HG03064 (cell line): ENCODE measurements at regions not wholly inside any gene's neighbourhood (a gene's known extent, or its start where the extent isn't known, plus 50 kb on each side); places are given as distances from the start of the nearest gene placed in this dataset.

Experiments
- ATAC-seq: cut with Tn5 transposase; IDR thresholded peaks from one replicate; pipeline ENCODE4 v1.9.1; 2021; ENCODE audit warnings: low read depth; ENCODE audit not compliant: unreplicated experiment

DNA sequence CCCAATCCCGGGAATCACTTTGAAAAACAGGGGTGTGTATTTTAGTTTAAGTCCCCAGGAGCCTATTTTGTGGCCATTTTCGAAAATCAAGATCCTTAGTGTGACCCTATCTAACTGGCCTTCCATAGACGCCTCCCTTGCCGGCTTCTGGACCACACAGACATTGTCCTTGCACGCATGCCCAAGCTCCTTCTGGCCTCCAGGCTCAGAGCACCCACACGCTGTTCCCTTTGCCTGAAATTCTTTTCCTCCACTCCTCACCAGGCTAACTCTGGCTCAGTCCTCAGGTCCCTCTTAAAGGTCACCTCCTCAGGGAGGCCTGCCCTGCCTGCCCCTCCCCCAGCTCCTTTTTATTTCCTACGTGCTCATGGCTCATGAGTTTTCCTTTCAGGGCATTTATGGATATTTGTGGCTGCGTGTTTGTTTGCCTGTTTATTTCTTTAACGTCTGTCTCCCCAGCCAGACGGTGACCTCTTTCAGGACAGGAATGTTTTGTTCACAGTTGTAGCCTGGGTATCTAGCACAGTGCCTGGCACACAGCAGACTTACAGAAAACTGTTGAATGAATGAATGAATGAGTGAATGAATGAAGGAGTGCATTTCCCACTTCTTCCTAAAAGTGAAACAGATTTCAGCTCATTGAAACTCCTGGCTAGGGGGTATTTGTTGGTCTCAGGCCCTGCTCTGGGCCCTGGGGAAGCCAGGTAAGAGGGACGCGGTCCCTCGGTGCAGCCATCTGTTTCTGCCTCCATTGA is 79.1 kb upstream of the IER5L start:
- ATAC-seq: no peak

DNA sequence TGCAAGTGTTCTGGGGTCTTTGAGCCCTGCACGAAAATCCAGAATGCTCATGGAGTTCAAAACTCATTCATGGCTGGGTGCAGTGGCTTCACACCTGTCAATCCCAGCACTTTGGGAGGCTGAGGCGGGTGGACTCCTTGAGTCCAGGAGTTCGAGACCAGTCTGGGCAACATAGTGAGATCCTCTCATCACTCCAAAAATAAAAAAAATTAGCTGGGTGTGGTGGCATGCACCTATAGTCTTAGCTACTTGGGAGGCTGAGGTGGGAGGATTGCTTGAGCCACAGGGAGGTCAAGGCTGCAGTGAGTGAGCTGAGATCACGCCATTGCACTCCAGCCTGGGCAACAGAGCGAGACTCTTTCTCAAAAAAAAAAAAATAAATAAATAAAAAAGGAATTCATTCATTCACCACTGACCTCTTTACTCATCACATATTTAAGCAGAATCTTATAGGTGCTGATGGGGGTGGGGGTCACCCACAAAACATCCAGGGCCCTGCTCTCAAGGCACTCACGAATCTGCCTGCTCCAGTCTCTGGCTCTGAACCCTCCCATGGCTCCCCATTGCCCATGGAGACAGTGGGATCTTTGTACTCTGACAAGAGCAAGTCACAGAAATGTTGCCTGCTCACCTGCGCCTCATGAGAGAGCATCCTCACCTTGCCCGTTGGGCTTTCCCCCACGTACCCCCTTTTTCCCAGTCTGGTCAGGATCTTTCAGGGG is 76.7 kb upstream of the IER5L start:
- ATAC-seq: no peak

DNA sequence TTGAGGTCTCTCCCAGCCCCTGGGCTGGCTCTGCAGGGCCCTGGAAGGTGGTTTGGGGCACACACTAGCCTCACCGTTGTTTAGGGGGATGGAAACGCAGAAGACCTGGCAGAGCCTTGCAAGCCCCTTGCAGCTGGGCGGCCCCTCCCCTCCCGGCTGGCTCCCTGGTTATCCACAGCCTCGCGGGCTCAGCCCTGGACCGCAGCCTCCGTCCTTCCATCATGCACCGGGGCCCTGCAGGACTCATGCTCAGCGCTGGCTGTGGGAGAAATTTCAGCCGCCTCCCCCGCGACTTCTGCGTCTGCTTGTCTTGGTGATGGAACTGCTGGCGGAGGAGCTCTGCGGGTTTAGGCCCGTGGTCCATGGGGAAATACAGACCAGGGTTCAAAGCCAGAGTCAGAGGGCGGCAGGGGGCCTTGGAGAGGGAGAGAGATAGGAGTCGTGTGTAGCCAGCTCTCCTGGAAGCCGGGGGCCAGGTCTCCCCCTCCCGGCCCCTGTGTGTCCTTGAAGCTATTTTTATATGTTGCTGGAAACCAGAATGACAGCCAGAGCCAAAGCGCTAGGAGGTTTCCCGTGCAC is 75.8 kb upstream of the IER5L start:
- no peak for ATAC-seq

DNA sequence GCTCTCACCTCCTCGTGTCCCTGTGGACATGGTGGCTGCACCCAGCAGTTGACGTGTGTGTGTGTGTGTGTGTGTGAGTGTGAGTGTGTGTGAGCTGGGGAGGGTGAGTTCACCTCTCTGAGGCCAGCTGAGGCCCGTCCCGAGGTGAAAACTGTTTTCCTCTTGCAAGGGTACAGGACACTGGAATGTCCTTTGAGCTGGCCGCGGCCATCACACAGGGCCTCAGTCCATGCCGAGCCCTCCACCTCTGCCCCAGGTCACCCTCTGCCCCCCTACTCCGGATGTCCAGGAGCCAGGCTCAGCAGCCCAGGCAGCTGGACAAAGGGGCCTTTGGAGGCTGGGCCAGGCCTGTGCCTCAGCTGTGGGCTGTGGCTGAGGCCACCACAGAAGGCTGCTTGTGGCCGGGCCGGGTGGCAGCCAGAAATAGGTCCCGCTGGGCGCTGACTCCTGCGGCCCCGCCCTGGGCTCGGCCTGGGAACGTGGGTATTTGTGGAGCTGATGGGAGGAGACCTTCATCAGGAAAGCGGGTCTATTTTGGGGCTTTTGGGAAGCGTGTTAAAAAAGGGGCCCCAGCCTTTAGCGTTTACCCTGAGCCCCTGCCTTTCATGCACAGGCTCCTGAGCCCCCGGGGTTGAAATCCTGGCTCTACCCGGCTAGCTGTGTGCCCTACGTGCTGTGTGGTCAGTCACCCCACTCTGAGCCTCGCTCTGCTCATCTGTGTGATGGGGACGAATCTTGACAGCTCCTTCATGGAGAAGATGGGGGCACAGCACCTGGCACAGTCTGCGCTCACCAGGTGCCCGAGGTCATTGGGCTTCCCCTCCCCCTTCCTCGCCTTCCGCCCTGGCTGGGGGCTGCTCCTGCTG is 75.1 kb upstream of the IER5L start:
- ATAC-seq: no peak

DNA sequence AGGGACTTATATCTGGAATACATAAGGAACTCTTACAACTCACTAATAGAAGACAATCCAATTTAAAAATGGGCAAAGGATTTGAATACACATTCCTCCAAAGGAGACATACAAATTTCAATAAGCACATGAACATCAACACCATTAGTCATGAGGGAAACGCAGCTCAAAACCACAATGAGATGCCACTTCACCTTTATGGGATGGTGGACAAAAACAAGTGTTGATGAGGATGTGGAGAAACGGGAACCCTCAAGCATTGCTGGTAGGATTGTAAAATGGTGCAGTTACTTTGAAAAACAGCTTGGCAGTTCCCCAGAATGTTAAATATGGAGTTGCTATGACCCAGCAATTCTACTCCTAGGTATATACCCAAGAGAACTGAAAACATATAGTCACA is 72.7 kb upstream of the IER5L start:
- no peak for ATAC-seq

DNA sequence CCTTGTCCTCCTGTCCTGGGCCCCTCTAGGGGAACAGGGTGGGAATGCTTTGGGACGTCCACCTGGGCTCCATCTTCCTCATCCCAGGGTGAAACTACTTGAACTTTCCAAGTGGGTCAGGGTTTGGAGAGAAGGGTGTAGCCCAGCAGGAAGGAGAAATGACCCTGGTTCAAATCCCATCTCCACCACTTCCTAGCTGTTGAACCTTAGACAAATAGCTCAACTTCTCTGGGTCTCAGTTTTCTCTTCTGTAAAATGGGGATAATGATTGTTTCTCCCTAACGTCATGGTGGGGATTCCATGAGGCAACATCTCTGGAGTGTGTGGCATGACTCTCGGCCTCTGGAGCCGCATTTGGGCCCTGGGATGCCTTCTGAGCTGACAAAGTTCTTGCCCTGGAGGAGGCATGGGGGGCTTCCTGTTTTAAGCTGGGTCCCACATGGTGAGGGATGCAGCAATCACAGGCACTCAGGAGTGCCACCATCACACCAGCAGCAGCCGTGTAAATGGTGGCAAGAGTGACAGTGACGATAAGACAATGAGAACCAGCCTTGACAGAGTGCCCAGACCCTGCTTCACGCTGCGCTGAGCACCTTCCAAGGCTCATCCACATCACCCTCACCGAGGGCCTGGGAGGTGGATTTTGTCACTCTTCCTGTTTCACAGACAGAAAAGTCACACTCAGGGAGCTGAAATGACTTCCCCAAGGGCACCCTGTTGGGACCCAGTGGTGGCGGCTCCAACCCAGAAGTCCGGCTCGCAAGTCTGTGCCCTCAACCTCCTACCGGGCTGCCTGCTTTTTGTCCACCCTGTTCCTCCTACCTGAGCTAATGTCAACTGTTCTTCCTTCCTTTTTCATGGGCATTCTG is 69.5 kb upstream of the IER5L start:
- ATAC-seq: no peak

DNA sequence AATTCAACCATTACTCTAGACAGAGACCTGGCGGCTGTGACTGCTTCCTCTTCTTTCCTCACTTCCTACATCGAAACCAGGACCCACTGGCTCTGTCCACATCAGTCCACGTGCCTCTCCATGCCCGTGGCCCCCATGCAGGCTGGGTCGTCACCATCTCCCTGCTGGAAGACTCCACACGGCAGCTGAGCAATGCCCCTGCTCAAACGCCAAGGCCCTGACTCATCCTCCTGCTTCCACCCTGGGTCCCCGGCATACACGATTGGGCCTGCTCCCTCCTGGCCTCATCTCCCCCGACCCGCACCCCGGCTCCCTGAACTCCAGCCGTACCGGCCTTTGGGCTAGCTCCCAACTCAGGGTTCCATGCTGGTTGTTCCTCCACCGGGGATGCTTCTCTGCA is 67.2 kb upstream of the IER5L start:
- ATAC-seq: no peak

DNA sequence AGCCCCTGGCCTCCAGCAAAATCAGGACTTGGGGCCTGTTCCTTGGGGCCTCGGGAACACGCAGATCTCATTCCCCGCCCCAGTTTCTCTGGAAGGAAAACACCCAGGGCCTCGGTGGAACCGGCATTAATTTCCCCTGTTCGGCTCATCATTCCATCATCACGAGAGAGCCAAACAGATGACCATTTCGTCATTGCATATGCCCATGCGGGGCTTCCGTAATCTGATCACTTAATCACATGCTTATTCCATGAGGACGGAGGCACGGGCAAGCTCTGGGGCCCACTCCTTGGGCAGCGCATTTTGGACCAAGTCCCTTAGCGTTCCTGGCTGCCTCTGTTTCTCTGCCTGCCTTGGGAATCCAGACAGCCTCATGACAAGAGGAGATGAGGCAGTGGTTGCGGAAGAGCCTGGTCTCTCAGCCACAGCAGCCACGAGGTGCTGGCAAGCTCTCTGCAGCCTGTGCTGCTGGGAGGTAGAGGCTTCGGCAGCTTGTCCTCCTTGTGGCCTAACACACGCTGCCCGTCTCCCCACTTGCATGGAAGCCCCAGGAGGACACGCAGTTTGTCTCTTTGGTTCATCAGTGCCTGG is 65.0 kb upstream of the IER5L start:
- no peak for ATAC-seq

DNA sequence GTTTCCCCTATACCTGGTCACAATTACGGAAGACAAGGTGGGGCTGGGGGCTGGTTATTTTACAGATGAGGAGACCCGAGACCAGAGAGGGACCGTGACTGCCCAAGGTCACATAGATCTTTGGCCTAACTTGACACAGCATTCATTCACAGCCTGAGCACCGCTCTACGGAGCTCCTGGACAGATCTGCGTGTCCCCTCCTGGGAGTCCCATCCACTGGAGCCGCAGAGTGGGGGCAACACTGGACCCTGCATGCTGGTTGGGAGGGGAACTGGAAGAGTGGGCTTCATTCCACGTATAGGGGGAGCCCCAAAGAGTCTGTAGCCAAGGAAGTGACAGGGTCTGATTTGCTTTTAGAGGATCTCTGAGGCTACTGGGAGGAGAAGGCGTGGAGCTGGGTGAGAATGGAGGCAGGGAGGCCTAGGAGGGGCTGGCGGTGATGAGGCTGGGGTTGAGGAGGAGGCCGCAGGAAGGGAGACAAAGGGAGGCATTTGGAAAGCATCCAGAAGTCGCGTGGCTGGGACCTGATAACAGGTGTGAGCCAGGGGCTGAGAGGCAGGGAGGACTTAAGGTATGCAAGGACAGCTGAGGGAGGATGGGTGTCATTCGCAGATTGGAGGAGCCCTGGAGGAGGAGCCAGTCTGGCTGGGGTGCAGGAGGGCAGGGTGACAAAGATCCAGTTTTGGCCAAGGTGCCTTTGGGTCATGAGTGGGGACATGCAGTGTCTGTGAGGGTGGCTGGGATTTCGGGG is 64.3 kb upstream of the IER5L start:
- no peak for ATAC-seq

DNA sequence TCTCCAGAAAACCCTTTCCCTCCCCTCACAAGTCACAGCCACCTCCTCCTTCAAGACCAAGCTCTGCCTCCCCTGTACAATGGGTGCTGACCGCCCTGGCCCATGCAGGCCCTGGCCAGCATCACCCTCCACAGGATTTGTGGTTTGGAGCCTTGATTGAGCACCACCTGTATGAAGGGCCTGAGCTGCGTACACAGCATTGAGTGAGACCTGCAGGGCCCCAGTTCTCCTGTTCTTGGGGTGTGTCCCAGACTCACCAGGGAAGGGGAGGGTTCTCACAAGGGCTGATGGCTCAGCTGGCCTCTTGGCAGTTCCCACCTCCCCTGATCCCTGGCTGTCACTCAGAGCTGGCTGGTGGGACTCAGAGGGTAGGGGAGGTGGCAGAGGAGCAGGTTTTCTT is 63.7 kb upstream of the IER5L start:
- no peak for ATAC-seq

DNA sequence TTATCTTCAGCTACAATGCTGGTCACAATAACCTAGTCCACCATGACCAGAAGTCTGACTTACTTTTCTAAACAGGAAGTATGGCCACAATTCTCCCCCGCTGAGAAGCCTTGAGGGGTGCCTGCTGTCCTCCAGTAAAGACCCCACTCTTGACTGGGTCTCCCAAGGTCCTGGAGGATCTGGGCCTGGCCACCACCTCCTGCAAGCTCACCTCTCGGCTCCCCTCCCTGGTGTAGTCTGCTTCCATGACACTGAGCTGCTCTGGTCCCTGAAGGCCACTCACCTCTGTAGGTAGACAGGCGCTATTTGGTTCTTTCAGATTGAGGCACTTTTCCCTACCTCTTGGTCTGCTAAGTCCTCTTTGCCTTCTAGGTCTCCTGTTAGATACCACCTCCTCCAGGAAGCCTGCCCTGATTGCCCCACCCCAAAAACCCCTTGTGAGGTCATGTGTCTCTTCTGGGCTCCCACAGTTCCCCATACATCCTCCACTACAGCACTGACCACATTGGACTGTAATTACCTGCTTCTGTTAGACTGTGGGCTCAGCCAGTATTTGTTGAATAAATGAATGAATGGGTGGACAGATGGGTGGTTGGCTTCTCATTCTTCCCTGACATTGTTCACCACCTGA is 62.6 kb upstream of the IER5L start:
- ATAC-seq: no peak

DNA sequence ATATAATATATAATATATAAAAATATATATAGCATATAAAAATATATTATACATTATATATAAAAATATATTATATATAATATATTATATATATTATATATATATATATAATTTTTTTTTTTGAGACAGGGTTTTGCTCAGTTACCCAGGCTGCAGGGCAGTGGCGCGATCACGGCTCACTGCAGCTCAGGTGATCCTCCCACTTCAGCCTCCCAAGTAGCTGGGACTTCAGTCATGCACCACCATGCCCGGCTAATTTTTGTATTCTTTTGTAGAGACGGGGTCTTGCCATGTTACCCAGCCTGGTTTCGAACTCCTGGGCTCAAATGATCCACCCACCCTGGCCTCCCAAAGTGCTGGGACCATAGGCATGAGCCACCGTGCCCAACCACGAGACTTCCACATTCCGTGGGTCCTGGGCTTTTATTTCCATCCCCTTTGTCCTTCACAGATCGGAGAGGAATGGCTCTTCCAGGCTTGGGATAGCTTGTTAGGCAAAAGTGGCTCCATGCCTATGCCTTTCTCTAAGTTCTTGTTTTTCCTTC is 62.0 kb upstream of the IER5L start:
- ATAC-seq: no peak

DNA sequence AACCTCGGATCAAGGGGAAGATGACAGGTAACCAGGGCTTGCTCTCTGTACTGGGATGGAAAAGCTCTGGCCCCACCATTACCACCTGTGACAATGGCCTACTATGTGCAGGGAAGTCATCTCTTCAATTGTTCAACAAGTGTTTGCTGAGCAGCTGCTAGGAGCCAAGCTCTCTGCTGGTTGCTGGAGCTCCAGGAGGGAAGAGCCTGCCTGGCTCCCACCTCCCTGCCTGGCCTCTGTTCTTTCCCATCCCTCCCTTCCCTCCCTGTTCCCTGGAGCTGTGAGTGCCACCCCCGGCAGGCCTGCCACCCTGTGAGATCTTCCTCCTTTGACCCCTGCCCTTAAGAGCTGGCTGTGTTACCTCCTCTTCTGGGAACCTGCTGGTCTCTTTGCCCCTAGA is 59.7 kb upstream of the IER5L start:
- no peak for ATAC-seq

DNA sequence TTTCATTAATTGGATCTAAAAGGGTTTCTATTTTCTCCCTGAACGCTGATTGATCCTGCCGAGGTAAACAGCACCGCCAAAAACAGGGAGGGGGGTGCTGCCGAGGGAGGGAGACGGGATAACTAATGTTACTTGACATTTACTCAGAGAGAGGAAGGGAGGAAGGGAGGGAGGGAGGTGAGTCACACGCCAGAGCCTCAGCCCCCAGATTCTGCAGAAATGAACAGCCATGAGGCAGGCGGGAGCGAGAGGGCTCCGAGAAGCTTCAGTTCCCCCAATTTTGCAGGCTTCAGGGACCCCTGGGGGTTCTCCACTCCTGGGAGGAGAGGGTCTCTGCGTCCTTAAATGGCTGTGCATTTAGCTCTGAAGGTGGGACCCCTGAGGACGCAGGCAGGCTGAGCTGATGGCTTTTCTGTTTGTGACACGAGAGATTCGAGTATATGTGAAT is 59.1 kb upstream of the IER5L start:
- ATAC-seq: no peak

DNA sequence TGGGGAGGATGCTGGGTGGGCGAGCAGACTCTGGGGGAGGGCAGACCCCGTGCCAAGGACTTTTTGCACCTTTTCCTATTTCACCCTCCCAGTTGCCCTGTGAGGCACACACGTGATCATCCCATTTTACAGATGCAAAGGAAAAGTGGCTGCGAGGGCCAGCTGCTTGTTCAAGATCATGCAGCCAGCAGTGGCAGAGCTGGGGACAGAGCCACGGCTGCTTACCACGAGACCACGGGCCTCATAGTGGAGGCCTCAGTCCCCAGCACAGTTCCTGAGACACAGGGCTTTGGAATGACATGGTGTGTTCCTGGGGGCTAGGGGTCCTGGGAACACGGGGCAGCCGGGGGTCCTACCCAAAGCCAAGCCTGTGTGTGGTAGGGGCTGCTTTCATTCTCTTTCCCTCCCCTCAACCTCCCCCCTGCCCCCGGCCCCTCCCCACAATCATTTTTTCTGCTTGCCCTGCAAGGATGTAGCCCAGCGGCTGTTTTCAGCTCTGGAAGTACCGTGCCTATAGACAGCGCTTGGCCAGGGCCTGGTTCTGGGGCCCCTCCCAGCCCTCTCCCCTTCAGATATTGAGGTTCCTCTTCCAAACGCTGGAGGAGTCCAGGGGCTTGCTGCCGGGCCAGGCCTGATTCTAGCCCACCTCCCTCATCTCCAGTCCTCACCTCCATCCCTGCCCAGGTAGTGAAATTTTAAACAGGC is 58.5 kb upstream of the IER5L start:
- no peak for ATAC-seq

DNA sequence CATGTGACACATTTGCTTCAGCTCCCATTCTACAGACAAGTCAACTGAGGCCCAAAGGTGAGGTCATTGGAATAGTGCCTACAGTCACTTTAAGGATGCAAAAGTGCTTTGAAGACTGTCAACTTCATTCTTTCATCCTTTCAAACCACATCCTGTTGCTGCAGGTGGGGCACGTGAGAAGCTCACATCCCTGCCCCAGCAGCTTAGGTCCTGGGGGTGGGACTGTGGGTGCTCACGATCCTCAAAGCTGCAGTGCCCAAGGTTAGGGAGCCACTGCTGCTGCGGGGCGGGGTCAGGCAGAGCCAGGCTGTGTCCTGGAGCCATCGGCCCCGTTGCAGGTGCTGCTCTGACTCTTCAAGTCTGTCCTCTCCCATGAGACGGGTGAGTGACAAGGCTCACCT is 57.9 kb upstream of the IER5L start:
- no peak for ATAC-seq

DNA sequence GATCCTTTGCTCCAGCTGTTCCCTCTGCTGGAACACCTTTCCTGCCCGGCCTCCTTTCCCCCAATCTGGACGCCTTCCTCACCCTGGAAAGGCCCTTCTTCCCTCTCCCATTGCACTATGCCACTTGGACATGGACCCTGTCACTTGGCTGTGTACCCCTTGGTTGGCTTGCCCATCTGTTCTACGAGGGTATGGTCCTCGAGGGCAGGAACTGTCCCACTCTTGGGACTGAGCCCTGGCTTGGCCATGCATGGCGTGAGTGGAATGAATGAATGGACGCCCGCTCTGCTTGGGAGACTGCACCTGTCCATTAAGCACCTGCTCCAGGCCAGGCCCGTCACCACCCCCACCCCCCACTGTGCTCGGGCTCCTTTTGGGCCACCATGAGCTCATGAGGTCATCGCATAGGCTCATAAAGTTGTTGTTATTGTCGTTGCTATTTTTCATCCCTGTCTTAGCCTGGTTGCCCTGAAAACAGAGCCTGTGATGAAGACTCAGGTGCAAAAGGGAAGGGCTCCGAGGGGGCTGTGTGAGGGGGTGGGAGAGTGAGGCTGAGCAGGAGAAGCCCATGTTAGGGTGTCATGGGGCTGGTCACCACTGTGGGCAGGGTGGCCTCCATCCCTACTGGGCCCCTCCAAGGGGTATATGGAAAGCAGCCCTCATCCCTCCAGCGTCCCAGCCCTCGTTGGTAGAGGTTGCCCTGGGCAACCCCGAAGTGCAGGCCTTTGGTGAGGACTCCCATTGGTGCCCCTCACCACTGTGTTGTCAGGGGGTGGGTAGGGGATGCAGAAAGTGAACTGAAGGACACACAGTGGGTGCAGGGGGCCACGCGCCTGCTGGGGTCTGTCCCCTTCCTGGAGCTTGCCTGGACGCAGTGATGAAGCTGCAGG is 57.2 kb upstream of the IER5L start:
- ATAC-seq: no peak
